H9 (cell line): ENCODE measurements at regions not wholly inside any gene's neighbourhood (a gene's known extent, or its start where the extent isn't known, plus 50 kb on each side); places are given as distances from the start of the nearest gene placed in this dataset.

Experiments used
- DNase-seq: peaks from one replicate; pipeline ENCODE4 v3.0.0-alpha.2; 2017
- H2AFZ ChIP-seq: one replicate; pipeline ENCODE4 v1.6.1; 2013; ENCODE audit warnings: mild to moderate bottlenecking, low read length, control low read depth, moderate library complexity
- H2AK5ac ChIP-seq: 2 replicates; pipeline ENCODE4 v1.6.1; 2013; ENCODE audit warnings: low read length, control low read depth, mixed read lengths; ENCODE audit not compliant: insufficient read length
- H2BK120ac ChIP-seq: one replicate; pipeline ENCODE4 v1.6.1; 2013; ENCODE audit warnings: low read depth, mild to moderate bottlenecking, low read length, control low read depth, inconsistent platforms; ENCODE audit not compliant: poor library complexity, severe bottlenecking
- H2BK12ac ChIP-seq: 2 replicates; pipeline ENCODE4 v1.6.1; 2013; ENCODE audit warnings: low read length, control low read depth, mixed read lengths, low read depth; ENCODE audit not compliant: insufficient read length
- H2BK15ac ChIP-seq: 2 replicates; pipeline ENCODE4 v1.6.1; 2013; ENCODE audit warnings: low read depth, low read length, control low read depth
- H2BK20ac ChIP-seq: one replicate; pipeline ENCODE4 v1.6.1; 2013; ENCODE audit warnings: low read depth, mild to moderate bottlenecking, low read length, control low read depth, inconsistent platforms; ENCODE audit not compliant: poor library complexity, severe bottlenecking
- H2BK5ac ChIP-seq: 2 replicates; pipeline ENCODE4 v1.6.1; 2013; ENCODE audit warnings: low read length, control low read depth, mixed read lengths; ENCODE audit not compliant: insufficient read length
- H3K14ac ChIP-seq: 2 replicates; pipeline ENCODE4 v1.6.1; 2013; ENCODE audit warnings: low read length, control low read depth; ENCODE audit not compliant: insufficient read depth
- H3K18ac ChIP-seq: 2 replicates; pipeline ENCODE4 v1.6.1; 2013; ENCODE audit warnings: low read depth, mild to moderate bottlenecking, mixed read lengths, low read length, control low read depth; ENCODE audit not compliant: insufficient read length
- H3K23ac ChIP-seq: 2 replicates; pipeline ENCODE4 v1.6.1; 2013; ENCODE audit warnings: low read length, control low read depth, mixed read lengths, low read depth; ENCODE audit not compliant: insufficient read length
- H3K23me2 ChIP-seq: 2 replicates; pipeline ENCODE4 v1.6.1; 2013; ENCODE audit warnings: low read depth, mild to moderate bottlenecking, mixed read lengths, low read length, control low read depth; ENCODE audit not compliant: insufficient read length, poor library complexity, severe bottlenecking
- H3K27ac ChIP-seq: 2 replicates; pipeline ENCODE4 v1.5.1; 2013; ENCODE audit warnings: low read length, control low read depth, mixed read lengths, low read depth; ENCODE audit not compliant: insufficient read length
- H3K27me3 ChIP-seq: 2 replicates; pipeline ENCODE4 v1.6.1; 2013; ENCODE audit warnings: low read length, control low read depth, inconsistent platforms; ENCODE audit not compliant: insufficient read depth
- H3K4ac ChIP-seq: 2 replicates; pipeline ENCODE4 v1.6.1; 2013; ENCODE audit warnings: low read depth, mild to moderate bottlenecking, control low read depth, inconsistent platforms, low read length, moderate library complexity
- H3K4me1 ChIP-seq: 2 replicates; pipeline ENCODE4 v1.6.1; 2013; ENCODE audit warnings: low read length, control low read depth, inconsistent platforms; ENCODE audit not compliant: insufficient read depth
- H3K4me2 ChIP-seq: 2 replicates; pipeline ENCODE4 v1.6.1; 2013; ENCODE audit warnings: low read length, control low read depth, mixed read lengths; ENCODE audit not compliant: insufficient read length, insufficient read depth
- H3K56ac ChIP-seq: 2 replicates; pipeline ENCODE4 v1.6.1; 2013; ENCODE audit warnings: low read depth, mild to moderate bottlenecking, mixed read lengths, low read length, control low read depth; ENCODE audit not compliant: insufficient read length
- H3K79me1 ChIP-seq: 2 replicates; pipeline ENCODE4 v1.6.1; 2013; ENCODE audit warnings: low read depth, mild to moderate bottlenecking, moderate library complexity, low read length, control low read depth, inconsistent platforms; ENCODE audit not compliant: insufficient read depth, poor library complexity, severe bottlenecking
- H3K79me2 ChIP-seq: 2 replicates; pipeline ENCODE4 v1.6.1; 2013; ENCODE audit warnings: low read length, control low read depth, inconsistent platforms; ENCODE audit not compliant: insufficient read depth
- H3K9ac ChIP-seq: 2 replicates; pipeline ENCODE4 v1.6.1; 2013; ENCODE audit warnings: low read length, control low read depth, mixed read lengths; ENCODE audit not compliant: insufficient read length; ENCODE audit errors: extremely low read depth
- H3K9me3 ChIP-seq: one replicate; pipeline ENCODE4 v1.6.1; 2013; ENCODE audit warnings: low read depth, low read length, inconsistent platforms; ENCODE audit not compliant: control insufficient read depth
- H3T11ph ChIP-seq: one replicate; pipeline ENCODE4 v1.6.1; 2013; ENCODE audit warnings: mild to moderate bottlenecking, low read length, control low read depth, inconsistent platforms
- H4K20me1 ChIP-seq: one replicate; pipeline ENCODE4 v1.6.1; 2013; ENCODE audit not compliant: control insufficient read depth, insufficient read length, insufficient read depth
- H4K5ac ChIP-seq: 2 replicates; pipeline ENCODE4 v1.6.1; 2013; ENCODE audit warnings: low read depth, mild to moderate bottlenecking, mixed read lengths, low read length, control low read depth; ENCODE audit not compliant: insufficient read length
- H4K8ac ChIP-seq: replicated peaks from 2 replicates; pipeline ENCODE4 v1.6.1; 2013; ENCODE audit warnings: low read length, control low read depth, mixed read lengths, low read depth; ENCODE audit not compliant: insufficient read length
- H4K91ac ChIP-seq: 2 replicates; pipeline ENCODE4 v1.6.1; 2013; ENCODE audit warnings: low read depth, mild to moderate bottlenecking, moderate library complexity, mixed read lengths, low read length, control low read depth; ENCODE audit not compliant: insufficient read length
- H3K27ac Mint-ChIP-seq, 3 experiments: 2 replicates in 2 of 3; 3 replicates in 1 of 3; pipeline ENCODE4 v1.8.0; 2020 to 2021; ENCODE audit warnings: mixed read lengths in 3 of 3, mild to moderate bottlenecking in 1 of 3, moderate library complexity in 1 of 3
- H3K27me3 Mint-ChIP-seq: 2 replicates; pipeline ENCODE4 v1.8.0; 2021; ENCODE audit warnings: low read depth, mild to moderate bottlenecking, moderate library complexity, mixed read lengths
- H3K36me3 Mint-ChIP-seq, 3 experiments: 2 replicates in 2 of 3; 3 replicates in 1 of 3; pipeline ENCODE4 v1.8.0; 2020 to 2021; ENCODE audit warnings: low read depth in 3 of 3, mixed read lengths in 3 of 3; ENCODE audit not compliant: insufficient read depth in 1 of 3
- H3K4me1 Mint-ChIP-seq, 2 experiments: 2 replicates each; pipeline ENCODE4 v1.8.0; 2020; ENCODE audit warnings: mixed read lengths in 2 of 2
- H3K4me3 Mint-ChIP-seq, 2 experiments: 2 replicates in 1 of 2; 3 replicates in 1 of 2; pipeline ENCODE4 v1.8.0; 2020 to 2021; ENCODE audit warnings: mild to moderate bottlenecking in 2 of 2, mixed read lengths in 2 of 2, moderate library complexity in 1 of 2
- H3K9me3 Mint-ChIP-seq, 2 experiments: 2 replicates in 1 of 2; 3 replicates in 1 of 2; pipeline ENCODE4 v1.8.0; 2020; ENCODE audit warnings: mild to moderate bottlenecking in 2 of 2, mixed read lengths in 2 of 2, moderate library complexity in 1 of 2
- CTCF ChIP-seq: fragments of 200-600 bp; sonication (generic); conservative IDR thresholded peaks from 3 replicates; pipeline ENCODE4 v1.8.0; 2021; ENCODE audit warnings: antibody characterized with exemption, mild to moderate bottlenecking
- WGBS: extraction: QIAGEN DNeasy Blood & Tissue Kit; methylation state at CpG from one replicate; pipeline ENCODE4 v1.1.7; 2013; ENCODE audit warnings: missing lambda C conversion rate, low lambda C conversion rate, mixed read lengths; ENCODE audit not compliant: insufficient read length; ENCODE audit errors: extremely low coverage; 5-methylcytosine and 5-hydroxymethylcytosine counted together

- peaks cover 12% of the 10 kb centered on the region for H3K23me2 ChIP-seq
- no peak for DNase-seq
- no peak overlapping the region for H2BK20ac ChIP-seq
- peaks cover 53% of the 10 kb centered on the region for H3K27me3 Mint-ChIP-seq
- H3K4me2 ChIP-seq: no peak overlapping the region
- H3K56ac ChIP-seq: no peak overlapping the region
- H2BK12ac ChIP-seq: no peak overlapping the region
- no peak overlapping the region for H3T11ph ChIP-seq
- H4K91ac ChIP-seq: no peak overlapping the region
- no peak overlapping the region for H2BK120ac ChIP-seq
- no peak overlapping the region for H3K4me3 Mint-ChIP-seq
- H3K9me3 Mint-ChIP-seq: no peaks in the 10 kb centered on the region
- no peak for TF ChIP-seq CTCF
- H3K79me2 ChIP-seq: no peaks in the 10 kb centered on the region; the same call in 1 of the 2 replicates
- H3K9ac ChIP-seq: no peak overlapping the region
- H2BK5ac ChIP-seq: no peak overlapping the region
- no peak overlapping the region for H4K8ac ChIP-seq
- H3K4me1 ChIP-seq: no peaks in the 10 kb centered on the region; the same call in 1 of the 2 replicates
- H3K4me1 Mint-ChIP-seq: peaks cover 15 to 23% of the 10 kb centered on the region in 2 experiments
- no peak overlapping the region for H2BK15ac ChIP-seq
- WGBS: no CpG with 5 or more reads among the region's 2 CpGs
- H3K18ac ChIP-seq: no peak overlapping the region
- H3K79me1 ChIP-seq: no peaks in the 10 kb centered on the region
- H3K14ac ChIP-seq: no peak overlapping the region
- no peak overlapping the region for H3K27ac Mint-ChIP-seq
- H3K36me3 Mint-ChIP-seq: peaks cover 0 to 4% (median 2%) of the 10 kb centered on the region in 3 experiments; a peak in 2 of 7 replicates
- no peak overlapping the region for H2AFZ ChIP-seq
- no peak overlapping the region for H3K23ac ChIP-seq
- H3K4ac ChIP-seq: no peak overlapping the region
- H3K27me3 ChIP-seq: peaks cover 13% of the 10 kb centered on the region; the same call in 1 of the 2 replicates
- H2AK5ac ChIP-seq: no peak overlapping the region
- H4K5ac ChIP-seq: no peak overlapping the region
- H3K27ac ChIP-seq: no peak overlapping the region
- no peaks in the 10 kb centered on the region for H4K20me1 ChIP-seq
- no peaks in the 10 kb centered on the region for H3K9me3 ChIP-seq
Observed at GRCh38 chr2:174680221-174680620, 82.6 kb upstream of the WIPF1 start.
